Body of pancreas (tissue), 4 donors: ENCODE measurements at regions not wholly inside any gene's neighbourhood (a gene's known extent, or its start where the extent isn't known, plus 50 kb on each side); places are given as distances from the start of the nearest gene placed in this dataset.

Experiments used
- POLR2A ChIP-seq, 3 donors: fragments of 450-650 bp; IDR thresholded peaks; one replicate each; pipeline ENCODE4 v1.6.1; 2016; ENCODE audit warnings: antibody characterized with exemption in 3 of 3, mild to moderate bottlenecking in 2 of 3
- TF ChIP-seq, protein P1 (sequence below), 7 experiments: fragments of 450-650 bp in 4 of 7; fragments of 200-600 bp in 3 of 7; sonication (generic) in 3 of 7; IDR thresholded peaks; one replicate each; pipeline ENCODE4 v1.5.1; 2016 to 2019; ENCODE audit warnings: antibody characterized with exemption in 7 of 7

DNA sequence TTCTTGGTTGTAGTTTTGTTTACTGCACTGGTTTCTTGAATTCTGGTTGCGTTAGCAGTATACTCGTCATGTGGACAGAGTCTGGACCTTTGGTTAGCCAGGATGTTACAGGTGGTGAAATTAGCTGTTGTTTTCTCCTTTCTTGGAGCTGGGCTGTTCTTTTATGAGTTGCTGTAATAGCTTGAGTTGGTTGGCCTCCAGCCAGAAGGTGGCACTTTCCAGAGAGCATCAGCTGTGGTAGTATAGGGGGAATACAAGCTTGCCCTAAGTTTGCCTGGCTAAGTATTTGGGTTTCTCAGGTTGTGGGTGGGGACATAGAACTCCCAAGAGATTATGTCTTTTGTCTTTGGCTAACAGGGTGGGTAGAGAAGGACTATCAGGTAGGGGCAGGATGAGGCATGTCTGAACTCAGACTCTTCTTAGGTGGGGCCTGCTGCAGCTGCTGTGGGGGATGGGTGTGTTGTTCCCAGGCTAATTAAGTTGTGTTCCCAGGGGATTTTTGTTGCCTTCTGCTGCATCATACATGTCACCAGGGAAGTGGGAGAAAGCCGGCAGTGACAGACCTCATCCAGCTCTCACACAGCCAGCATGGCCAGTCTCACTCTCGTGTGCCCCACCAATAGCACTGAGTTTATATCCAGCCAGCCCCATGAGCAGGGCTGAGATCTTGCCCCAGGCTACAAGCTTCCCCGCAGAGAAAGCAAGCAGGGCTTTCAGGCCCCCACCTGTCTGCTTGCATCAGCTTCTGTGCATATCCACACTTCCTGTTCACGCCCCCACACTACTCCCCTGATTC lies 246.7 kb upstream of the TPK1 start:
- TF ChIP-seq, protein P1, sequence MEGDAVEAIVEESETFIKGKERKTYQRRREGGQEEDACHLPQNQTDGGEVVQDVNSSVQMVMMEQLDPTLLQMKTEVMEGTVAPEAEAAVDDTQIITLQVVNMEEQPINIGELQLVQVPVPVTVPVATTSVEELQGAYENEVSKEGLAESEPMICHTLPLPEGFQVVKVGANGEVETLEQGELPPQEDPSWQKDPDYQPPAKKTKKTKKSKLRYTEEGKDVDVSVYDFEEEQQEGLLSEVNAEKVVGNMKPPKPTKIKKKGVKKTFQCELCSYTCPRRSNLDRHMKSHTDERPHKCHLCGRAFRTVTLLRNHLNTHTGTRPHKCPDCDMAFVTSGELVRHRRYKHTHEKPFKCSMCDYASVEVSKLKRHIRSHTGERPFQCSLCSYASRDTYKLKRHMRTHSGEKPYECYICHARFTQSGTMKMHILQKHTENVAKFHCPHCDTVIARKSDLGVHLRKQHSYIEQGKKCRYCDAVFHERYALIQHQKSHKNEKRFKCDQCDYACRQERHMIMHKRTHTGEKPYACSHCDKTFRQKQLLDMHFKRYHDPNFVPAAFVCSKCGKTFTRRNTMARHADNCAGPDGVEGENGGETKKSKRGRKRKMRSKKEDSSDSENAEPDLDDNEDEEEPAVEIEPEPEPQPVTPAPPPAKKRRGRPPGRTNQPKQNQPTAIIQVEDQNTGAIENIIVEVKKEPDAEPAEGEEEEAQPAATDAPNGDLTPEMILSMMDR (IDR thresholded peaks at IDR 0.05): no peak
- TF ChIP-seq POLR2A (IDR thresholded peaks at IDR 0.05): no peak
